ENCODE measurements at regions not wholly inside any gene's neighbourhood (a gene's known extent, or its start where the extent isn't known, plus 50 kb on each side); places are given as distances from the start of the nearest gene placed in this dataset.

DNA sequence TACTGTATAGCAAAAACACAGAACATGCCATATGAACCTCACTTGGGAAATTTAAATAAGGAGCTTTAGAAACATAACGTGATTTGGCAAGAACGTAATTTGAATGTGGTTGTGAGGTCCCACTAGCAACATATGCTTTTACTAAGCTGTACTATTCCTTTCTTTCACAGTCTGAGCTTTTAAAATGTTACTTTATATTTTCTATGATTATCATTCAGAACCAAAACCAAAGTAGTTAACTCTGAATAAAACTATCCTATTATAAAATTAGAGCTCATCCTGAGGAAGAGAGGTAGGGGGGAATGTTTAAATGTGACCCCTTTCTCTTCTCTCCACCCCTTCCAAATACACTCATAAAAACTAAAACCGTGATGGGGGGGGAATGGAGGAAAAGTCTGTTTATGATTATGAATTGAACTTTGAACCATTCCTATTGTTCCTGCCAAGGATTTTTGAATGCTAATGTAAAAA, 435.7 kb downstream of the NFIB start:
- TF ChIP-seq, protein P1, sequence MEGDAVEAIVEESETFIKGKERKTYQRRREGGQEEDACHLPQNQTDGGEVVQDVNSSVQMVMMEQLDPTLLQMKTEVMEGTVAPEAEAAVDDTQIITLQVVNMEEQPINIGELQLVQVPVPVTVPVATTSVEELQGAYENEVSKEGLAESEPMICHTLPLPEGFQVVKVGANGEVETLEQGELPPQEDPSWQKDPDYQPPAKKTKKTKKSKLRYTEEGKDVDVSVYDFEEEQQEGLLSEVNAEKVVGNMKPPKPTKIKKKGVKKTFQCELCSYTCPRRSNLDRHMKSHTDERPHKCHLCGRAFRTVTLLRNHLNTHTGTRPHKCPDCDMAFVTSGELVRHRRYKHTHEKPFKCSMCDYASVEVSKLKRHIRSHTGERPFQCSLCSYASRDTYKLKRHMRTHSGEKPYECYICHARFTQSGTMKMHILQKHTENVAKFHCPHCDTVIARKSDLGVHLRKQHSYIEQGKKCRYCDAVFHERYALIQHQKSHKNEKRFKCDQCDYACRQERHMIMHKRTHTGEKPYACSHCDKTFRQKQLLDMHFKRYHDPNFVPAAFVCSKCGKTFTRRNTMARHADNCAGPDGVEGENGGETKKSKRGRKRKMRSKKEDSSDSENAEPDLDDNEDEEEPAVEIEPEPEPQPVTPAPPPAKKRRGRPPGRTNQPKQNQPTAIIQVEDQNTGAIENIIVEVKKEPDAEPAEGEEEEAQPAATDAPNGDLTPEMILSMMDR (IDR thresholded peaks at IDR 0.05), result no peak
- TF ChIP-seq EP300 (IDR thresholded peaks at IDR 0.05), result no peak

All from esophagus muscularis mucosa (tissue), 3 donors.